Testis (tissue), 2 donors: ENCODE measurements at regions not wholly inside any gene's neighbourhood (a gene's known extent, or its start where the extent isn't known, plus 50 kb on each side); places are given as distances from the start of the nearest gene placed in this dataset.

Experiments used
- POLR2A ChIP-seq: fragments of 450-650 bp; IDR thresholded peaks from one replicate; pipeline ENCODE4 v1.6.1; 2017; ENCODE audit warnings: antibody characterized with exemption, mild to moderate bottlenecking, moderate library complexity
- TF ChIP-seq, protein P1 (sequence below), 3 experiments: fragments of 450-650 bp in 2 of 3; fragments of 200-600 bp in 1 of 3; sonication (generic) in 1 of 3; IDR thresholded peaks; one replicate each; pipeline ENCODE4 v1.5.1; 2016 to 2019; ENCODE audit warnings: antibody characterized with exemption in 3 of 3, mild to moderate bottlenecking in 2 of 3, moderate library complexity in 1 of 3

DNA sequence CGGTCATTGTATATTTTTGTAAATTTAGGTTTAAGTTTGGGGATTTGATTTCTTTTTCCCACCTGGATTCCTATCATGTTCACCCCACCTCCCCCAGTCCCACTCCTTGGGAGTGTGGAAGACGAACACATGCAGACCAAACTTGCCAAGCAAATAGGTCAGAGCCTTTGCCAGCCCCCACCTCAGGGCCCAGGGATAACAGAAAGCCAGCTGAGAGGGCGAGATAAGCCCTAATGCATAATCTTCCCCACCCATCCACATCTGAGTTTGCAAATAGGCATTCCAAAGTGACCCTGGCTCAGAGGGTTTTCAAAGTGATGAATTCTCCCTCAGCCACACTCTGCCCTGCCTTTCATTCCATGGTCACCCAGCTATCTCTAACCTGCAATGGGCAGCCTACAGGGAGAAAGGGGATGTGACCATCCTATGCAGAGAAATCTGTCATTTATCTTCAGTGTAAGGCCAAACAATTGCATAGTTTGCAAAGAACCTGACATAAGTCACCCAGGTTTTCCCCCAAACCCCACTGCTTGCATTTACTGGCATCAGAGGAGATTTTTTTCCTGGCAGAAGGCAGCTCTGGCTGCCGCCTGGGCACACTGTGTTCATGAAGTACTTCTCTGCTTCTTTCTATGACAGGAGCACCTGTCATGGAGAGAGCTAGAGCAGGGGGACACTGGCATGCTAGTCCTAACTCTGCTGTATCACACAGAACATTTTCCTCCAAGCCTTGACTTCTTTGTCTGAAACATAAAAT is 69.0 kb upstream of the NFIA start:
- no peak for TF ChIP-seq POLR2A
- TF ChIP-seq, protein P1, sequence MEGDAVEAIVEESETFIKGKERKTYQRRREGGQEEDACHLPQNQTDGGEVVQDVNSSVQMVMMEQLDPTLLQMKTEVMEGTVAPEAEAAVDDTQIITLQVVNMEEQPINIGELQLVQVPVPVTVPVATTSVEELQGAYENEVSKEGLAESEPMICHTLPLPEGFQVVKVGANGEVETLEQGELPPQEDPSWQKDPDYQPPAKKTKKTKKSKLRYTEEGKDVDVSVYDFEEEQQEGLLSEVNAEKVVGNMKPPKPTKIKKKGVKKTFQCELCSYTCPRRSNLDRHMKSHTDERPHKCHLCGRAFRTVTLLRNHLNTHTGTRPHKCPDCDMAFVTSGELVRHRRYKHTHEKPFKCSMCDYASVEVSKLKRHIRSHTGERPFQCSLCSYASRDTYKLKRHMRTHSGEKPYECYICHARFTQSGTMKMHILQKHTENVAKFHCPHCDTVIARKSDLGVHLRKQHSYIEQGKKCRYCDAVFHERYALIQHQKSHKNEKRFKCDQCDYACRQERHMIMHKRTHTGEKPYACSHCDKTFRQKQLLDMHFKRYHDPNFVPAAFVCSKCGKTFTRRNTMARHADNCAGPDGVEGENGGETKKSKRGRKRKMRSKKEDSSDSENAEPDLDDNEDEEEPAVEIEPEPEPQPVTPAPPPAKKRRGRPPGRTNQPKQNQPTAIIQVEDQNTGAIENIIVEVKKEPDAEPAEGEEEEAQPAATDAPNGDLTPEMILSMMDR (IDR thresholded peaks at IDR 0.05) = no peak
